B cell (primary cell): ENCODE measurements at regions not wholly inside any gene's neighbourhood (a gene's known extent, or its start where the extent isn't known, plus 50 kb on each side); places are given as distances from the start of the nearest gene placed in this dataset.

ENCODE experiments used
- CTCF ChIP-seq: fragments of 200-600 bp; IDR thresholded peaks from one replicate; pipeline ENCODE4 v1.8.0; 2022; ENCODE audit warnings: antibody characterized with exemption, mild to moderate bottlenecking
- EZH2 ChIP-seq: IDR thresholded peaks from 2 replicates; pipeline ENCODE4 v1.6.1; 2012; ENCODE audit warnings: borderline replicate concordance, low read depth, mild to moderate bottlenecking, moderate library complexity, low read length; ENCODE audit not compliant: insufficient read depth, poor library complexity, severe bottlenecking

GRCh38 chr19:23810496-23810895, 51.8 kb upstream of the ZNF681 start:
- TF ChIP-seq CTCF (no peak), EZH2 (no peak)
